Ishikawa (cell line): ENCODE measurements at regions not wholly inside any gene's neighbourhood (a gene's known extent, or its start where the extent isn't known, plus 50 kb on each side); places are given as distances from the start of the nearest gene placed in this dataset.

ENCODE experiments used
- CEBPB ChIP-seq: IDR thresholded peaks from 2 replicates; pipeline ENCODE4 v1.6.1; 2012
- CREB1 ChIP-seq: IDR thresholded peaks from 2 replicates; pipeline ENCODE4 v1.6.1; 2012; ENCODE audit warnings: low read depth
- EGR1 ChIP-seq: IDR thresholded peaks from 2 replicates; pipeline ENCODE4 v1.6.1; 2012
- EP300 ChIP-seq: IDR thresholded peaks from 2 replicates; pipeline ENCODE4 v1.6.1; 2012; ENCODE audit warnings: borderline replicate concordance
- FOXM1 ChIP-seq: IDR thresholded peaks from 2 replicates; pipeline ENCODE4 v1.6.1; 2012; ENCODE audit warnings: low read depth, borderline replicate concordance
- NFIC ChIP-seq: IDR thresholded peaks from 2 replicates; pipeline ENCODE4 v1.6.1; 2012
- RAD21 ChIP-seq: IDR thresholded peaks from 2 replicates; pipeline ENCODE4 v1.6.1; 2012; ENCODE audit warnings: low read depth
- TAF1 ChIP-seq: IDR thresholded peaks from 2 replicates; pipeline ENCODE4 v1.6.1; 2012; ENCODE audit warnings: low read depth, mild to moderate bottlenecking
- TCF12 ChIP-seq: IDR thresholded peaks from 2 replicates; pipeline ENCODE4 v1.6.1; 2012; ENCODE audit warnings: low read depth
- TEAD4 ChIP-seq: IDR thresholded peaks from 2 replicates; pipeline ENCODE4 v1.6.1; 2012
- YY1 ChIP-seq: IDR thresholded peaks from 2 replicates; pipeline ENCODE4 v1.6.1; 2012; ENCODE audit warnings: low read depth
- ZBTB7A ChIP-seq: IDR thresholded peaks from 2 replicates; pipeline ENCODE4 v1.6.1; 2012; ENCODE audit warnings: low read depth
- TF ChIP-seq, protein P1 (sequence below): IDR thresholded peaks from 2 replicates; pipeline ENCODE4 v1.6.1; 2012
- TF ChIP-seq, protein P2 (sequence below): IDR thresholded peaks from 2 replicates; pipeline ENCODE4 v1.6.1; 2012
- TF ChIP-seq, protein P3 (sequence below): IDR thresholded peaks from 2 replicates; pipeline ENCODE4 v1.6.1; 2012; ENCODE audit warnings: low read depth, mild to moderate bottlenecking

DNA sequence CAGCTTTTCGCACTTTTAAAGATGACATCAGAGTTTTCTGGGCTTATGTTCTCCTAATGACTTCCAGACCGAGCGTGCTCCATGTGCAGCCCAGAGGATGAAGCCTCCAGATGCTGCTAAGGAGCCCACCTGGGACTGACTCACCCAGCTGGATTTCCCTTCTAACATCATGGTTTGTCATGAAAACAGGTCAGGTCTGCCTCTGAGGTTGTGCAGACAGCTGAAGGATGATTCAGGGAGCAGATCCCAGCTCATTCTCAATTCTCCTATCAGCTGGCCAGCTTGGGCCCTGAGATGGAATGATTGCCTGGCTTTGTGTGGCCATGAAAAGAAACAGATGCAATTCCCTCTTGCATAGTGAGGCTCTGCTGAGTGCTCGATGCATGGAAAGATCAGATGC, 123.9 kb upstream of the DUSP10 start:
- TF ChIP-seq ZBTB7A, result no peak
- no peak for TF ChIP-seq FOXM1
- no peak for TF ChIP-seq TEAD4
- TF ChIP-seq CEBPB, result no peak
- TF ChIP-seq, protein P1, sequence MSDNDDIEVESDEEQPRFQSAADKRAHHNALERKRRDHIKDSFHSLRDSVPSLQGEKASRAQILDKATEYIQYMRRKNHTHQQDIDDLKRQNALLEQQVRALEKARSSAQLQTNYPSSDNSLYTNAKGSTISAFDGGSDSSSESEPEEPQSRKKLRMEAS, result no peak
- TF ChIP-seq YY1, result no peak
- TF ChIP-seq NFIC, result no peak
- TF ChIP-seq EGR1, result no peak

DNA sequence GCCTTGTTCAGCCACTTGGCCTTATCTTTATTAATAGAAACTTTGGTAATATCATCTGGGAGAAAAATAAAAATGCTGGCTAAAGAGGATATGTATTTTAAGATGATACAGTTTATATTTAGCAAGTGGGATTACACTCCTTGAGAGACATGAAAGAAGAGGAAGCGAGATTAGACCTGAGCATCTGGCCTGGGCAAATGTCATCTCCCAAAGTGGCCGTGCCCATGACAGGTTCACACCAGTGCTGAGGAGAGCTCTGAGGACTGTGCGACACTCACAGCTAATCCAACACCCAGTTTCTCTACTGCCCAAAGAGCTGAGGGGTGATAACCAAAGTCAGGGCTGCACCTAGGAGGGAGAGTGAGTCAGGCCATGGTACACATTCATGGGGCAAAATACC, 121.7 kb upstream of the DUSP10 start:
- no peak for TF ChIP-seq NFIC
- TF ChIP-seq RAD21, result no peak
- TF ChIP-seq, protein P2, sequence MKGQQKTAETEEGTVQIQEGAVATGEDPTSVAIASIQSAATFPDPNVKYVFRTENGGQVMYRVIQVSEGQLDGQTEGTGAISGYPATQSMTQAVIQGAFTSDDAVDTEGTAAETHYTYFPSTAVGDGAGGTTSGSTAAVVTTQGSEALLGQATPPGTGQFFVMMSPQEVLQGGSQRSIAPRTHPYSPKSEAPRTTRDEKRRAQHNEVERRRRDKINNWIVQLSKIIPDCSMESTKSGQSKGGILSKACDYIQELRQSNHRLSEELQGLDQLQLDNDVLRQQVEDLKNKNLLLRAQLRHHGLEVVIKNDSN, result no peak
- no peak for TF ChIP-seq TAF1
- TF ChIP-seq YY1, result no peak
- TF ChIP-seq, protein P3, sequence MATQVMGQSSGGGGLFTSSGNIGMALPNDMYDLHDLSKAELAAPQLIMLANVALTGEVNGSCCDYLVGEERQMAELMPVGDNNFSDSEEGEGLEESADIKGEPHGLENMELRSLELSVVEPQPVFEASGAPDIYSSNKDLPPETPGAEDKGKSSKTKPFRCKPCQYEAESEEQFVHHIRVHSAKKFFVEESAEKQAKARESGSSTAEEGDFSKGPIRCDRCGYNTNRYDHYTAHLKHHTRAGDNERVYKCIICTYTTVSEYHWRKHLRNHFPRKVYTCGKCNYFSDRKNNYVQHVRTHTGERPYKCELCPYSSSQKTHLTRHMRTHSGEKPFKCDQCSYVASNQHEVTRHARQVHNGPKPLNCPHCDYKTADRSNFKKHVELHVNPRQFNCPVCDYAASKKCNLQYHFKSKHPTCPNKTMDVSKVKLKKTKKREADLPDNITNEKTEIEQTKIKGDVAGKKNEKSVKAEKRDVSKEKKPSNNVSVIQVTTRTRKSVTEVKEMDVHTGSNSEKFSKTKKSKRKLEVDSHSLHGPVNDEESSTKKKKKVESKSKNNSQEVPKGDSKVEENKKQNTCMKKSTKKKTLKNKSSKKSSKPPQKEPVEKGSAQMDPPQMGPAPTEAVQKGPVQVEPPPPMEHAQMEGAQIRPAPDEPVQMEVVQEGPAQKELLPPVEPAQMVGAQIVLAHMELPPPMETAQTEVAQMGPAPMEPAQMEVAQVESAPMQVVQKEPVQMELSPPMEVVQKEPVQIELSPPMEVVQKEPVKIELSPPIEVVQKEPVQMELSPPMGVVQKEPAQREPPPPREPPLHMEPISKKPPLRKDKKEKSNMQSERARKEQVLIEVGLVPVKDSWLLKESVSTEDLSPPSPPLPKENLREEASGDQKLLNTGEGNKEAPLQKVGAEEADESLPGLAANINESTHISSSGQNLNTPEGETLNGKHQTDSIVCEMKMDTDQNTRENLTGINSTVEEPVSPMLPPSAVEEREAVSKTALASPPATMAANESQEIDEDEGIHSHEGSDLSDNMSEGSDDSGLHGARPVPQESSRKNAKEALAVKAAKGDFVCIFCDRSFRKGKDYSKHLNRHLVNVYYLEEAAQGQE, result no peak

DNA sequence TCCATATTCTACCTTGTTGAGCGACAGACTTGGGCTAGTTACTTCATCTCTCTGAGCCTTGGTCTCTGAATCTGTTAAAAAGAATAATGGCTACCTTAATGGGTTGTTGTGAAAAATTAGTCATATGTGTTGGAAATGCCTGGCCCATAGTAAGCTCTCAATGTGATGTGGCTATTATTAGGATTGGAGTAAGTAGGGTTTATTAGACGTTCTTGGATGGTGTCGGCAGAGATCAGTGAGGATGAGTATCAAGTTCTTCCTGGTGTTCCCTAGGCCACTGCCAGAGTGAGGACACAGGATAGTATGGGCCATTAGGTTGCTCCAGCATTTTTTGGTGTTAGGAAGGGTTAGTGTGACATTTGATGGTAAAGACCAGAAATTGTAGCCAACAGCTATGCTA, 121.1 kb upstream of the DUSP10 start:
- TF ChIP-seq YY1 (no peak), RAD21 (no peak), FOXM1 (no peak), NFIC (no peak), CEBPB (no peak), TAF1 (no peak), TEAD4 (no peak), TCF12 (no peak), ZBTB7A (no peak), EGR1 (no peak)
- TF ChIP-seq, protein P3, result no peak
- TF ChIP-seq, protein P2, result no peak

- TF ChIP-seq CREB1 (no peak), RAD21 (no peak), NFIC (no peak), EP300 (no peak), YY1 (no peak), ZBTB7A (no peak), TAF1 (no peak), TEAD4 (no peak), FOXM1 (no peak), EGR1 (no peak), TCF12 (no peak), CEBPB (no peak)
- TF ChIP-seq, protein P2, result no peak
- TF ChIP-seq, protein P3, result no peak
- TF ChIP-seq, protein P1, result no peak
Observed at GRCh38 chr1:221858818-221859611, 117.1 kb upstream of the DUSP10 start.
